OCI-LY7 (cell line): ENCODE measurements at regions not wholly inside any gene's neighbourhood (a gene's known extent, or its start where the extent isn't known, plus 50 kb on each side); places are given as distances from the start of the nearest gene placed in this dataset.
"Not testable (repeated sequence)": the region's sequence is repeated elsewhere in the genome, so short reads cannot be mapped to it uniquely, and the experiment has no call there.

Experiments used
- BruUV-seq: library from RNA; stranded (reverse); fragments of 400-500 nt; replicated peaks from 2 replicates; lab custom pipeline; 2021; lab: Mats Ljungman, UMichigan
- CTCF ChIA-PET: fragments of 300-600 bp; sonication (Branson Sonifier 250); formaldehyde crosslinking; loops from one replicate; lab custom pipeline; 2022; ENCODE audit warnings: antibody characterized with exemption; ENCODE audit not compliant: unreplicated experiment; lab: Charles Lee
- POLR2A ChIA-PET: fragments of 300-600 bp; sonication (Branson Sonifier 250); formaldehyde crosslinking; loops from one replicate; lab custom pipeline; 2022; ENCODE audit warnings: antibody characterized with exemption; lab: Charles Lee
- DNase-seq: peaks from one replicate; pipeline ENCODE4 v3.0.0-alpha.2; 2015; ENCODE audit warnings: low spot score
- H2AFZ ChIP-seq: fragments of 200-600 bp; sonication (generic), shearing (Covaris generic); 2 replicates; pipeline ENCODE4 v1.6.1; 2014; ENCODE audit warnings: mild to moderate bottlenecking, antibody characterized with exemption, low read length, moderate library complexity
- H3K27ac ChIP-seq: fragments of 200-600 bp; sonication (generic); 2 replicates; pipeline ENCODE4 v1.5.1; 2014; ENCODE audit warnings: mixed run types, low read depth, mild to moderate bottlenecking, moderate library complexity, low read length, inconsistent platforms; ENCODE audit not compliant: poor library complexity, severe bottlenecking
- H3K36me3 ChIP-seq: fragments of 200-600 bp; sonication (generic); 2 replicates; pipeline ENCODE4 v1.6.1; 2014; ENCODE audit warnings: mild to moderate bottlenecking, antibody characterized with exemption, low read length, moderate library complexity, mixed read lengths; ENCODE audit not compliant: insufficient read depth
- H3K4me1 ChIP-seq: fragments of 200-600 bp; sonication (generic); 2 replicates; pipeline ENCODE4 v1.5.1; 2014; ENCODE audit warnings: mild to moderate bottlenecking, low read length; ENCODE audit not compliant: insufficient read depth, poor library complexity, severe bottlenecking
- H3K4me2 ChIP-seq: fragments of 200-600 bp; sonication (generic); 2 replicates; pipeline ENCODE4 v1.6.1; 2014; ENCODE audit warnings: mild to moderate bottlenecking, low read length
- H3K4me3 ChIP-seq: fragments of 200-600 bp; sonication (generic); 2 replicates; pipeline ENCODE4 v1.5.1; 2014; ENCODE audit warnings: mild to moderate bottlenecking, low read depth, low read length; ENCODE audit not compliant: poor library complexity, severe bottlenecking
- H3K79me2 ChIP-seq: fragments of 200-600 bp; sonication (generic); 2 replicates; pipeline ENCODE4 v1.6.1; 2016; ENCODE audit warnings: low read depth, mild to moderate bottlenecking, low read length, moderate library complexity, mixed read lengths; ENCODE audit not compliant: insufficient read depth
- H3K9me2 ChIP-seq: fragments of 200-600 bp; sonication (generic); 2 replicates; pipeline ENCODE4 v1.6.1; 2016; ENCODE audit warnings: mild to moderate bottlenecking, low read length, mixed read lengths; ENCODE audit not compliant: insufficient read depth
- H3K9me3 ChIP-seq: fragments of 200-600 bp; sonication (generic); 2 replicates; pipeline ENCODE4 v1.6.1; 2014; ENCODE audit warnings: mild to moderate bottlenecking, mixed run types, low read length, mixed read lengths
- H4K20me1 ChIP-seq: fragments of 200-600 bp; sonication (generic); 2 replicates; pipeline ENCODE4 v1.6.1; 2014; ENCODE audit warnings: mild to moderate bottlenecking, antibody characterized with exemption, low read length, moderate library complexity, mixed read lengths; ENCODE audit not compliant: insufficient read depth
- CTCF ChIP-seq: fragments of 200-600 bp; sonication (generic); conservative IDR thresholded peaks from 2 replicates; pipeline ENCODE4 v1.5.1; 2014; ENCODE audit warnings: mild to moderate bottlenecking, antibody characterized with exemption, low read length, moderate library complexity, mixed read lengths
- EZH2phosphoT487 ChIP-seq: fragments of 200-600 bp; sonication (generic); IDR thresholded peaks from 2 replicates; pipeline ENCODE4 v1.6.1; 2018; ENCODE audit warnings: low read depth, borderline replicate concordance, mild to moderate bottlenecking, mixed run types, antibody characterized with exemption, low read length, moderate library complexity, mixed read lengths
- intact Hi-C: fragments of 100-400 bp; cut with micrococcal nuclease; formaldehyde crosslinking; loops from one replicate; pipeline ENCODE4 v1.10.0; 2022; ENCODE audit not compliant: unreplicated experiment

DNA sequence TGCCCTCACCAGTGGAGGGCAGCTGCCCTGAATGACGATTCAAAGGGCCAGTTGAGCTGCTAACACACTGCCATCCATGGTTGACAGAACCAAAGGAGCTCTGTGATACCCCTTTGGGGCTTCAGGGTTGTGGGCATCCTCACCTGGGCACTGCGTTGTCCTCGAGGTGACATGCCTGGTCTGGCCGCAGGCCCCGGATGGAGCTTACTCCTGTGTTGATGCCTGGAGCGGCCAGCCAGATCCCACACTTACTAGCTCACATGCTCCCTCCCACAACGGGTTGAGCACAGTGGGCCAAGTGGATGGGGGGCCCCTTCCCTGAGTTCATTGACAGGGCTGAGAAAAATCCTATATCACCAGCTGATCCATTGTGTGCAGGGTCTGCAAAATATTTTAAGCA lies 898.9 kb downstream of the TAF11L14 start:
- no peak for DNase-seq
- H3K4me1 ChIP-seq = no peaks in the 10 kb centered on the region
- no peak overlapping the region for H3K4me2 ChIP-seq
- no peaks in the 10 kb centered on the region for H3K9me2 ChIP-seq
- TF ChIP-seq EZH2phosphoT487 = no peak
- no peak for TF ChIP-seq CTCF
- intact Hi-C loops = no loop called here
- ChIA-PET POLR2A (no interaction called here), CTCF (no interaction called here)
- no peak overlapping the region for H3K27ac ChIP-seq
- no peaks in the 10 kb centered on the region for H3K36me3 ChIP-seq
- H4K20me1 ChIP-seq = no peaks in the 10 kb centered on the region
- no TSS peak for BruUV-seq
- H2AFZ ChIP-seq = no peak overlapping the region
- no peak overlapping the region for H3K4me3 ChIP-seq
- no peaks in the 10 kb centered on the region for H3K9me3 ChIP-seq
- H3K79me2 ChIP-seq = no peaks in the 10 kb centered on the region

DNA sequence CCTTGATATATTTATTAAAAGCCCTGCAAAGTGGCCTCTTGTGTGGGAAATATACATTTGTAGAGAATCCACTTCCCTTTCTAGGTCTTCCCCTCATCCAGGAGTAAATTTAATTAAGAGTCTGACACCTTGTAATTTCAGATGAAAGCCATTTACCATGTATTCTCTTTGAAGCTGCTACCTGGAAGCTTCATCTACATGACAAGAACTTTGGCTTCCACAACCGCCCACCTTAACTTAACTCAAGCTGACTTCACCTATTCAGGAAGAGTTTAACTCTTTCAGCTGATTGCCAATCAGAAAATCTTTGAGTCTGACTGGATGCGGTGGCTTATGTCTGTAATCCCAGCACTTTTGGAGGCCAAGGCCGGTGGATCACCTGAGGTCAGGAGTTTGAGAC lies 899.9 kb downstream of the TAF11L14 start:
- Histone ChIP-seq H3K4me3 (no peak overlapping the region), H3K4me2 (no peak overlapping the region), H3K27ac (no peak overlapping the region), H3K4me1 (no peaks in the 10 kb centered on the region), H4K20me1 (no peaks in the 10 kb centered on the region), H3K36me3 (no peaks in the 10 kb centered on the region), H3K79me2 (no peaks in the 10 kb centered on the region), H3K9me3 (no peaks in the 10 kb centered on the region), H3K9me2 (no peaks in the 10 kb centered on the region), H2AFZ (no peak overlapping the region)
- ChIA-PET CTCF (no interaction called here), POLR2A (interaction anchor here (1.1 kb wide), 1 partner anchor 20 kb away, joined by 3 read pairs; no protein-coding TSS in a partner anchor)
- BruUV-seq = no TSS peak
- intact Hi-C loops = no loop called here
- no peak for DNase-seq
- TF ChIP-seq EZH2phosphoT487 (no peak), CTCF (no peak)

- not testable (repeated sequence) for BruUV-seq
These were observed 901.5 kb downstream of the TAF11L14 start for GRCh38 chr5:18535753-18536152.

More at GRCh38 chr5:18535753-18536152, 901.5 kb downstream of the TAF11L14 start:
- H3K79me2 ChIP-seq, intact Hi-C loops, H3K4me3 ChIP-seq, H3K9me3 ChIP-seq, H3K4me1 ChIP-seq, POLR2A ChIA-PET, H4K20me1 ChIP-seq, H3K27ac ChIP-seq, H3K4me2 ChIP-seq, H2AFZ ChIP-seq, H3K36me3 ChIP-seq, CTCF ChIA-PET, DNase-seq, H3K9me2 ChIP-seq: not testable (repeated sequence)
